HepG2 (cell line): ENCODE measurements at regions not wholly inside any gene's neighbourhood (a gene's known extent, or its start where the extent isn't known, plus 50 kb on each side); places are given as distances from the start of the nearest gene placed in this dataset.
A peak's percentile ranks its signal among the peaks of the same experiment; 100 is the strongest.

Experiments used
- ATAC-seq: fragments of 200-7000 bp; cut with Tn5 transposase; 3 replicates; pipeline ENCODE4 v1.9.1; 2020; ENCODE audit warnings: mild to moderate bottlenecking, moderate library complexity
- BruUV-seq: library from RNA; stranded (reverse); fragments of 400-500 nt; replicated peaks from 2 replicates; lab custom pipeline; 2021; lab: Mats Ljungman, UMichigan
- CTCF ChIA-PET: fragments of 300-600 bp; formaldehyde crosslinking; extraction: SDS; loops from one replicate; lab custom pipeline; 2021; ENCODE audit warnings: low total read pairs, inconsistent platforms, low intra/inter-chr PET ratio; lab: Yijun Ruan, JAX
- POLR2A ChIA-PET: fragments of 350-600 bp; sonication (Branson Sonifier 250); formaldehyde crosslinking; loops from one replicate; lab custom pipeline; 2020; ENCODE audit warnings: antibody characterized with exemption, inconsistent platforms; lab: Yijun Ruan, JAX
- DNase-seq: peaks from one replicate; pipeline ENCODE4 v3.0.0-alpha.2; 2015; ENCODE audit warnings: low spot score
- FAIRE-seq: peaks from 3 replicates; lab custom pipeline; 2011; peaks lifted over from hg19 to GRCh38; lab: Jason Lieb, UNC
- H2AFZ ChIP-seq: one replicate; pipeline ENCODE4 v1.6.1; 2011; ENCODE audit warnings: low read length, inconsistent platforms
- H3K27ac ChIP-seq: fragments of 300-600 bp; 3 replicates; pipeline ENCODE4 v1.8.0; 2011; ENCODE audit warnings: mixed run types, mild to moderate bottlenecking, mixed read lengths, low read length, inconsistent platforms; ENCODE audit not compliant: insufficient read depth; ENCODE audit errors: extremely low read length
- H3K27me3 ChIP-seq, 2 experiments: fragments of 200-600 bp in 1 of 2; 2 replicates in 1 of 2; 3 replicates in 1 of 2; pipeline versions ENCODE4 v1.6.0 to v1.8.0; 2011; ENCODE audit warnings: low read length in 2 of 2, mild to moderate bottlenecking in 2 of 2, moderate library complexity in 2 of 2, inconsistent platforms in 1 of 2; ENCODE audit not compliant: insufficient read depth in 2 of 2, control insufficient read depth in 1 of 2
- H3K36me3 ChIP-seq, 2 experiments: fragments of 200-600 bp in 1 of 2; replicated peaks in 1 of 2; 2 replicates in 1 of 2; 3 replicates in 1 of 2; pipeline versions ENCODE4 v1.5.1 to v1.8.0; 2011; ENCODE audit warnings: low read length in 2 of 2, inconsistent platforms in 1 of 2; ENCODE audit not compliant: insufficient read depth in 2 of 2, control insufficient read depth in 1 of 2
- H3K4me1 ChIP-seq: 2 replicates; pipeline ENCODE4 v1.5.1; 2012; ENCODE audit warnings: low read length, inconsistent platforms; ENCODE audit not compliant: insufficient read depth
- H3K4me2 ChIP-seq: 2 replicates; pipeline ENCODE4 v1.6.0; 2011; ENCODE audit warnings: low read depth, low read length, inconsistent platforms
- H3K4me3 ChIP-seq, 3 experiments: fragments of 200-600 bp in 1 of 3; sonication (generic), shearing (Covaris generic) in 1 of 3; replicated peaks in 1 of 3; 2 replicates each; pipeline ENCODE4 v1.5.1; 2011 to 2016; ENCODE audit warnings: low read length in 3 of 3, inconsistent platforms in 2 of 3, low read depth in 2 of 3, mild to moderate bottlenecking in 2 of 3, control low read depth in 1 of 3, mixed read lengths in 1 of 3; ENCODE audit not compliant: insufficient read depth in 1 of 3
- H3K79me2 ChIP-seq: one replicate; pipeline ENCODE4 v1.6.1; 2011; ENCODE audit warnings: low read length, inconsistent platforms; ENCODE audit not compliant: insufficient read depth
- H3K9ac ChIP-seq: 2 replicates; pipeline ENCODE4 v1.6.0; 2011; ENCODE audit warnings: mild to moderate bottlenecking, low read depth, low read length, inconsistent platforms; ENCODE audit not compliant: insufficient read depth
- H3K9me3 ChIP-seq: 2 replicates; pipeline ENCODE4 v1.5.1; 2012; ENCODE audit warnings: mild to moderate bottlenecking, low read length
- H4K20me1 ChIP-seq: 2 replicates; pipeline ENCODE4 v1.6.0; 2011; ENCODE audit warnings: inconsistent platforms, mild to moderate bottlenecking, low read length, moderate library complexity; ENCODE audit not compliant: insufficient read depth
- ATF7 ChIP-seq, 2 experiments: fragments of 450-650 bp in 1 of 2; sonication (generic) in 1 of 2; formaldehyde crosslinking in 1 of 2; IDR thresholded peaks; 2 replicates each; pipeline versions ENCODE4 v1.4.0 to v1.6.1; 2016 to 2020; ENCODE audit warnings: antibody characterized with exemption in 1 of 2, mild to moderate bottlenecking in 1 of 2, missing genetic modification reagents in 1 of 2
- NFIC ChIP-seq: IDR thresholded peaks from 2 replicates; pipeline ENCODE4 v1.6.1; 2012; ENCODE audit warnings: mild to moderate bottlenecking, low read length, inconsistent platforms
- SMAD9 ChIP-seq: sonication (generic); formaldehyde crosslinking; IDR thresholded peaks from 2 replicates; pipeline ENCODE4 v1.5.1; 2020; ENCODE audit warnings: mild to moderate bottlenecking, missing genetic modification reagents
- USF2 ChIP-seq, 2 experiments: sonication (generic) in 1 of 2; formaldehyde crosslinking in 1 of 2; IDR thresholded peaks; 2 replicates each; pipeline versions ENCODE4 v1.5.1 to v1.6.1; 2011 to 2020; ENCODE audit warnings: borderline replicate concordance in 1 of 2, low read depth in 1 of 2, low read length in 1 of 2, mild to moderate bottlenecking in 1 of 2, missing genetic modification reagents in 1 of 2, moderate library complexity in 1 of 2
- ZBTB49 ChIP-seq: sonication (generic); formaldehyde crosslinking; IDR thresholded peaks from 2 replicates; pipeline ENCODE4 v1.4.0; 2020; ENCODE audit warnings: missing genetic modification reagents, borderline replicate concordance
- ZBTB7A ChIP-seq: sonication (generic); formaldehyde crosslinking; IDR thresholded peaks from 2 replicates; pipeline ENCODE4 v1.8.0; 2022; ENCODE audit warnings: mild to moderate bottlenecking, missing genetic modification reagents
- ZNF414 ChIP-seq: sonication (generic); formaldehyde crosslinking; IDR thresholded peaks from 2 replicates; pipeline ENCODE4 v1.5.0; 2020; ENCODE audit warnings: missing genetic modification reagents
- ZNF557 ChIP-seq: sonication (generic); formaldehyde crosslinking; IDR thresholded peaks from 2 replicates; pipeline ENCODE4 v1.4.0; 2020; ENCODE audit warnings: missing genetic modification reagents
- ZNF644 ChIP-seq: IDR thresholded peaks from 2 replicates; pipeline ENCODE4 v1.6.1; 2016; ENCODE audit warnings: low read depth
- ZNF737 ChIP-seq: sonication (generic); formaldehyde crosslinking; IDR thresholded peaks from 2 replicates; pipeline ENCODE4 v1.5.0; 2020; ENCODE audit warnings: missing genetic modification reagents, mild to moderate bottlenecking, borderline replicate concordance
- WGBS: methylation state at CpG from one replicate; pipeline ENCODE4 v1.1.6; 2017; ENCODE audit warnings: low lambda C conversion rate; 5-methylcytosine and 5-hydroxymethylcytosine counted together
- in situ Hi-C: cut with HindIII; loops from 2 replicates; pipeline ENCODE4 v1.10.0; 2017; ENCODE audit warnings: low pct_unique_long_range_greater_than_20kb; ENCODE audit not compliant: extremely low pct_ligation_motif_present
- intact Hi-C: fragments of 100-400 bp; cut with micrococcal nuclease; formaldehyde crosslinking; loops from one replicate; pipeline ENCODE4 v1.10.0; 2022; ENCODE audit not compliant: unreplicated experiment

- peak; percentile 86 for TF ChIP-seq ATF7 (IDR thresholded peaks at IDR 0.05)
- no peak for TF ChIP-seq ATF7 (CRISPR knock-in tag; IDR thresholded peaks at IDR 0.05)
- no peak for TF ChIP-seq NFIC
- Histone ChIP-seq H4K20me1 (no peaks in the 10 kb centered on the region), H3K4me3 (no peak overlapping the region), H3K27me3 (no peaks in the 10 kb centered on the region), H2AFZ (no peak overlapping the region), H3K9ac (no peak overlapping the region), H3K9me3 (no peaks in the 10 kb centered on the region), H3K4me2 (no peak overlapping the region), H3K36me3 (no peaks in the 10 kb centered on the region), H3K79me2 (no peaks in the 10 kb centered on the region), H3K27ac (no peak overlapping the region), H3K4me1 (0 out of 2 replicates have a peak, but pooled peaks cover 5% of the 10 kb centered on the region)
- ChIA-PET POLR2A (no interaction called here), CTCF (no interaction called here)
- BruUV-seq: no TSS peak
- intact Hi-C loops: no loop called here
- FAIRE-seq (no peak), DNase-seq (no peak), ATAC-seq (no peak)
- in situ Hi-C loops: no loop called here
- 32% methylated on average over 2 of the region's 2 CpGs for WGBS
Measured at GRCh38 chr20:40547483-40548091, 141.4 kb downstream of the MAFB start.

GRCh38 chr20:40545478-40545877 lies 143.6 kb downstream of the MAFB start:
- ATAC-seq (no peak), DNase-seq (no peak)

More at GRCh38 chr20:40545478-40545877, 143.6 kb downstream of the MAFB start:
- Histone ChIP-seq H3K4me2 (no peak overlapping the region), H3K36me3 (no peaks in the 10 kb centered on the region), H4K20me1 (no peaks in the 10 kb centered on the region)
- TF ChIP-seq ZNF737 (CRISPR knock-in tag) (no peak), ZBTB49 (CRISPR knock-in tag) (no peak), USF2 (IDR thresholded peaks at IDR 0.05; ENCODE audit: low read depth, low read length) (no peak), USF2 (CRISPR knock-in tag; IDR thresholded peaks at IDR 0.05; ENCODE audit: borderline replicate concordance) (no peak), ZNF644 (CRISPR knock-in tag) (no peak), ZBTB7A (no peak), ZNF557 (CRISPR knock-in tag) (no peak), ZNF414 (no peak), SMAD9 (CRISPR knock-in tag) (no peak)
- TF ChIP-seq, all 625 proteins: peak for 0
- Histone ChIP-seq H3K79me2 (no peaks in the 10 kb centered on the region), H3K9ac (no peak overlapping the region), H3K4me3 (no peak overlapping the region), H2AFZ (no peak overlapping the region), H3K9me3 (no peaks in the 10 kb centered on the region), H3K4me1 (no peaks in the 10 kb centered on the region), H3K27me3 (no peaks in the 10 kb centered on the region), H3K27ac (no peak overlapping the region)
- ChIA-PET POLR2A (no interaction called here), CTCF (no interaction called here)
- FAIRE-seq: no peak
- intact Hi-C loops: no loop called here
- BruUV-seq: no TSS peak
- 0% methylated on average over 2 of the region's 2 CpGs for WGBS
- in situ Hi-C loops: no loop called here
